SH-SY5Y (cell line): ENCODE measurements at regions not wholly inside any gene's neighbourhood (a gene's known extent, or its start where the extent isn't known, plus 50 kb on each side); places are given as distances from the start of the nearest gene placed in this dataset.

ENCODE experiments used
- GATA2 ChIP-seq: IDR thresholded peaks from 2 replicates; pipeline ENCODE4 v1.6.1; 2011; ENCODE audit warnings: mild to moderate bottlenecking, low read depth, low read length
- GATA3 ChIP-seq: IDR thresholded peaks from 2 replicates; pipeline ENCODE4 v1.6.1; 2011; ENCODE audit warnings: low read depth, mild to moderate bottlenecking, low read length, moderate library complexity

- TF ChIP-seq GATA2 (no peak), GATA3 (no peak)
Measured at GRCh38 chr7:106521541-106521940, 139.4 kb downstream of the CCDC71L start.

GRCh38 chr7:106520962-106521514, 139.9 kb downstream of the CCDC71L start:
- no peak for TF ChIP-seq GATA2
- TF ChIP-seq GATA3, result no peak

- TF ChIP-seq GATA2 (no peak), GATA3 (no peak)
Measured at GRCh38 chr7:106518967-106519366, 142.0 kb downstream of the CCDC71L start.

- TF ChIP-seq GATA3 (no peak), GATA2 (no peak)
Measured at GRCh38 chr7:106518239-106518638, 142.7 kb downstream of the CCDC71L start.

GRCh38 chr7:106517508-106517907, 143.4 kb downstream of the CCDC71L start:
- TF ChIP-seq GATA3 (no peak), GATA2 (no peak)

- TF ChIP-seq GATA3 (no peak), GATA2 (no peak)
Measured at GRCh38 chr7:106515321-106515720, 145.6 kb downstream of the CCDC71L start.

- no peak for TF ChIP-seq GATA3
- TF ChIP-seq GATA2, result no peak
Measured at GRCh38 chr7:106514881-106515280, 146.1 kb downstream of the CCDC71L start.

GRCh38 chr7:106512217-106512616, 148.7 kb downstream of the CCDC71L start:
- TF ChIP-seq GATA3, result no peak
- no peak for TF ChIP-seq GATA2

GRCh38 chr7:106504645-106505044, 156.3 kb downstream of the CCDC71L start:
- TF ChIP-seq GATA2 (no peak), GATA3 (no peak)

- TF ChIP-seq GATA3, result no peak
- TF ChIP-seq GATA2, result no peak
Measured at GRCh38 chr7:106504207-106504606, 156.8 kb downstream of the CCDC71L start.

GRCh38 chr7:106503626-106504025, 157.3 kb downstream of the CCDC71L start:
- TF ChIP-seq GATA2 (no peak), GATA3 (no peak)

- TF ChIP-seq GATA2, result no peak
- TF ChIP-seq GATA3, result no peak
Measured at GRCh38 chr7:106501605-106502580, 159.1 kb downstream of the CCDC71L start.

- TF ChIP-seq GATA2, result no peak
- TF ChIP-seq GATA3, result no peak
Measured at GRCh38 chr7:106499897-106500296, 161.1 kb downstream of the CCDC71L start.

GRCh38 chr7:106493041-106493731, 167.8 kb downstream of the CCDC71L start:
- TF ChIP-seq GATA2, result no peak
- no peak for TF ChIP-seq GATA3

GRCh38 chr7:106488465-106488864, 172.5 kb downstream of the CCDC71L start:
- TF ChIP-seq GATA3 (no peak), GATA2 (no peak)
